ENCODE measurements at regions not wholly inside any gene's neighbourhood (a gene's known extent, or its start where the extent isn't known, plus 50 kb on each side); places are given as distances from the start of the nearest gene placed in this dataset.

DNA sequence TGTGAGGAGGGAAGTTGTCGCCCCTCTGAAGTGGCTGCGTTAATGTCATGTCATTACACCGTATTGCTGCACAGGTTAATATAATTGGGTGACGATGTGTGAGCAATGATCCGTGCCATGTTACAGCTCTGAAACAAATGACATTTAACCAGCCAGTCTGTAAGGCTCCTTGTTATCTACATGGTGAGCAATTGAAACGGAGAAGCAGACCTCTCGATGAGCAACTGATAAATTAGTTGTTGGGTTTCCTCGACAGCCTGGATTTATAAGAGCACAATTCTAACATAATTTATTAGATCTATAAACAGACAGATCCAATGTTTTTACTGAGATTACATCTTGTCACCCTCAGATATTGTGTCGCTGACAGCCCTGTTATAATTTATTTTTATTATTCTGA is 49.9 kb upstream of the MAFB start:
- no peak for TF ChIP-seq ESRRA (IDR thresholded peaks at IDR 0.05; ENCODE audit: borderline replicate concordance, low read depth)
- no peak for TF ChIP-seq ZNF696 (CRISPR knock-in tag; conservative IDR thresholded peaks at IDR 0.05)
- no peak for TF ChIP-seq KDM1A (IDR thresholded peaks at IDR 0.05)
- no peak for TF ChIP-seq HCFC1 (IDR thresholded peaks at IDR 0.05; ENCODE audit: low read depth, low read length)
- no peak for TF ChIP-seq POLR2AphosphoS2 (IDR thresholded peaks at IDR 0.05; ENCODE audit: low read length)
- TF ChIP-seq NFRKB (IDR thresholded peaks at IDR 0.05; ENCODE audit: low read depth), result no peak
- TF ChIP-seq RFX1 (IDR thresholded peaks at IDR 0.05), result no peak
- no peak for TF ChIP-seq CBX2 (IDR thresholded peaks at IDR 0.05; ENCODE audit: insufficient read depth, low read length, poor library complexity, severe bottlenecking)

Data from K562 (cell line).